ENCODE measurements at regions not wholly inside any gene's neighbourhood (a gene's known extent, or its start where the extent isn't known, plus 50 kb on each side); places are given as distances from the start of the nearest gene placed in this dataset.
"Not testable (repeated sequence)": the region's sequence is repeated elsewhere in the genome, so short reads cannot be mapped to it uniquely, and the experiment has no call there.

DNA sequence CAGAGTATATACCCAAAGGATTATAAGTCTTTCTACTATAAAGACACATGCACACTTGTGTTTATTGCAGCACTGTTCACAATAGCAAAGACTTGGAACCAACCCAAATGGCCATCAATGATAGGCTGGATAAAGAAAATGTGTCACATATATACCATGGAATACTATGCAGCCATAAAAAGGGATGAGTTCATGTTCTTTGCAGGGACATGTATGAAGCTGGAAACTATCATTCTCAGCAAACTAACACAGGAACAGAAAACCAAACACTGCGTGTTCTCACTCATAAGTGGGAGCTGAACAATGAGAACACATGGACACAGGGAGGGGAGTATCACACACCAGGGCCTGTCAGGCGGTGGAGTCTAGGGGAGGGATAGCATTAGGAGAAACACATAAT lies 281.7 kb upstream of the MEF2C start:
- not testable (repeated sequence) for DNase-seq

DNA sequence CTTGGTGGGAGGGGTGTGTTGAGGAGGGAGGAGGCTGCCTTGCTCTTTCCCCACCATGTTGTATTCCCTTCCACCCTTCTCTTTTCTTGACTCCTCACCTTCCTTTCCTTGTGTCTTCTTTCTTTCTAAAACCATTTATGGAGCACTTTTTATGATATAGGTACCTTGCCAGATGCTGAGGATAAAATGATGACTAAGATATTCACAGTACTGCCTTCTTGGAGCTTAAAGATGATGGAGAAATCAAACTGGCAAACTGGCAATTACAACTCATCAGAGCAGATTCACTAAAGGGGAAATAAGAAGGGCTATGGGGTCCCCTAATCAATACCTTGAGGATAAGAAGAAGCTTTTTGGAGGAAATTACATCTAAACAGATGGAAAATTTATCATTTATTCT lies 273.2 kb upstream of the MEF2C start:
- no peak for DNase-seq

DNA sequence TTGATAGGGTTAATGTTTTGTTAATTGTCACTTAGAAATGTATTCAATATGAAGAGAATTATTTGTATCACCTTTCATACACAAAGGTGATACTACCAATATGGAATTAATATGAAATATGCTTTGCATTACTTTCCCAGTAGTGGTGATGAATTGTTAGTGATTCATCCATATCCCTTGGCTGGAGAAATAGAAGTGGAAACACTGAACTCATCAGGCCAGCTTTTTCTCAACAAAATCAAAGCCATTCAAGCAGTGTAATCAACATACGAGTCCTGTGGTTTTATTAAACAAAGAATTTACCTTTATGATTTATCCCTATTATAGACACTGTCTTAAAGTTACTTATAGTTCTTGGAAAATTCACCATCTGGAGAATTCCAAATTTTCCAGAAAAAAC lies 264.0 kb upstream of the MEF2C start:
- DNase-seq = no peak

- no peak for DNase-seq
These were observed 254.2 kb upstream of the MEF2C start for GRCh38 chr5:89137148-89137547.

GRCh38 chr5:89133975-89134374 lies 251.0 kb upstream of the MEF2C start:
- no peak for DNase-seq

- DNase-seq = no peak
These were observed 250.1 kb upstream of the MEF2C start for GRCh38 chr5:89133129-89133528.

- DNase-seq = no peak
These were observed 247.9 kb upstream of the MEF2C start for GRCh38 chr5:89130851-89131250.

DNA sequence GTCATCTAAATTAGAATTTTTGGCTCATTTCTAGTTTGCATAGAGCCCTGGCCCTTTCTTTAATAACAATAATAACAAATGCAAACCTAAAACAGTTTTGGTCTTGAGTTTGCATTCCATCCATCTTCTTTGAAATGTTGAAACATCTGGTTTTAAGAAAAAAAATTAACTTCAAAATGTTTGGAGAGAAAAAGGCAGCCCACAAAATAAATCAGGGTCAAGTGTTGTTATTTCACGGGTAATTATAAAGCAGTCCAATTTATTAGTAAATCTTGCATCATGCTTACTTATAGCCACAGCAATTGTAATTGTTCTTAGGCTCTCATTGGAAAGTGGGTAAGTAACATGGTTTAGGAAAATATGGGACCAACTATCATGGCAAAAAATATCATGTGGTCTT lies 247.0 kb upstream of the MEF2C start:
- DNase-seq = no peak

DNA sequence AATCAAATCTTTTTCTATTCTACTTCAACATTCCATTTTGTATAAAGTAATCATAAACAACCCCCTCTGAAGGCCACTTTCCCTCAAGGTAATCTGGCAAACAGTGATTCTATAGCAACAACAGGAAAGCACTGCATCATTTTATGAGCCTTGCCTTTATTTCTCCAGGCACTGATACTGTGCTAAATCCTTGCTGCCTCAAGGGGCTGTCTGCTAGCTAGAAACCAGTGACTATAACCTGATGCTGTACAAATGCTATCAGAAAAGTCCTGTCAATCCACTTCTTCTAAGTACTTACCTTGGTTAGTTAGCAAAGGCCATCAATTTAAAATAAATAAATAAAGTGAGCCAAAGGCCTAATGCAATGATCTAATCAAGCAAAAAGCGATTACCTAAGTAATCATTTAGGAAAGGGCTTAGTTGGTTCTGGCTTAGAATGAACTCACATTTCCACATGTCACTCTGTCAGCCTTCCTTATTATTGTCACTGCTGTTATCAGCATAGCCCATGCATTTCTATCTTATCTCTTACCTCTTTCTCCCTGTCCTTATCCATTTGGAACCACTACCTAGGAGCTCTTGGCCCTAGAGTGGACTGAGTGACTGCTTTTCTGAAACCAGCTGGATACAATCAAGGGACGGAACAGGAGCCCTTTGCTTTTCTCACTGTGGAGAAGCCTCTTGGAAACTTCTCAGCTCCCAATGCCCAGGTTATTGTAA lies 246.1 kb upstream of the MEF2C start:
- no peak for DNase-seq

DNA sequence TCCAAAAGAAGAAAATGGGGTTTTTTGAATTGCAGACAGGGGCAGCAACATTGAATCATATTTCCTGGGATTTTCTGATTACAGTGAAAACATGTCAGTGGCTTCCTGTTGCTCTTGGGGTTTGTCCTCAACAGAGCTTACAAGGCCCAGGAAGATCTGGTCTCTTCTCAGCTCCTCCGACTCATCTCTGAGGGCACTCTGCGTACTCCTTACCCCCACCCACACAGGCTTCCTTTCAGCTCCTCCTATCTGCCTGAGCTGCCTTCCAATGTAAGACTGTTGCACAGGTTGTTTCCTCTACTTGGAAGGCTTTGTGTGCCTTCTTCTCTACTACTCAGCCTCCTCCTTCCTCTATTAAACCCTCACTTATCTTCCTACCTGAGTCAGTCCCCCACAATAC lies 245.1 kb upstream of the MEF2C start:
- DNase-seq = no peak

GRCh38 chr5:89127191-89127590 lies 244.2 kb upstream of the MEF2C start:
- DNase-seq = no peak

DNA sequence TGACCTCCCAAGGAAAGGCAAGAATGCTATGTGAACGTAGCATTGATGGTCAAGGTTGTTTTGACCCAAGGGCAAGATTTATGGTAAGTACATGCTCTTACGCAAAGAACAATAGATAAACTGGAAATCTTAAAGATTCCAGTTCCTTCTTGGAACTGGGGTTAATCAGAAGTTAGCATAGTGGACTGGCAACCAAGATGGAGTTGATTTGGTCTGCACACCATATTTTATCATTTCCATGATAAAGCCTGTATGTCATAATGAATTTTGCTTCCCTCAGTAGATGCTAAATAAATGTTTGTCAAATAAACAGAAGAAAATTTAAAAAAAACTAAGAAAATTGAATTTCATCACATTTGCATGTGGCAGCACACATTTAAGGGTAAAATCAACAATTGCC lies 242.4 kb upstream of the MEF2C start:
- DNase-seq = no peak

DNA sequence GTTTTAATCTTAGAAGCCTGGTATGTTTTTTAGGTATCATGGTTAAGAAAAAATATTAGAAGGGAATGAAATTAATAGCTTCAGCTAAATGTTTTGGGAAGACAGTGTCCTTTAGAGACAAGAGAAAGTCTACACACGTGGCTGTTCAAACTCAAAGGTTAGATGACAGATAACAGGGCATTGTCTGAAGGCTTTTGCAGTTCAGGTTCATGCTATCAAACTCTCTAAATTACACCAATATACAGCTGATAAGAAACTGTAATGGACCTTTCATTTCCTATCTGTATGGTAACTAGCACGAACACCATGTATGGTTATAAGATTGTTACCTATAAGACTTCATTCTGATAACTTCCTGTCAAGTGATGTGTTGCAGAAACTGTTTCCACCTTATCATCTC lies 240.6 kb upstream of the MEF2C start:
- DNase-seq = no peak

GRCh38 chr5:89120719-89121118 lies 237.7 kb upstream of the MEF2C start:
- DNase-seq = no peak

- DNase-seq = no peak
These were observed 234.2 kb upstream of the MEF2C start for GRCh38 chr5:89117124-89117644.

DNA sequence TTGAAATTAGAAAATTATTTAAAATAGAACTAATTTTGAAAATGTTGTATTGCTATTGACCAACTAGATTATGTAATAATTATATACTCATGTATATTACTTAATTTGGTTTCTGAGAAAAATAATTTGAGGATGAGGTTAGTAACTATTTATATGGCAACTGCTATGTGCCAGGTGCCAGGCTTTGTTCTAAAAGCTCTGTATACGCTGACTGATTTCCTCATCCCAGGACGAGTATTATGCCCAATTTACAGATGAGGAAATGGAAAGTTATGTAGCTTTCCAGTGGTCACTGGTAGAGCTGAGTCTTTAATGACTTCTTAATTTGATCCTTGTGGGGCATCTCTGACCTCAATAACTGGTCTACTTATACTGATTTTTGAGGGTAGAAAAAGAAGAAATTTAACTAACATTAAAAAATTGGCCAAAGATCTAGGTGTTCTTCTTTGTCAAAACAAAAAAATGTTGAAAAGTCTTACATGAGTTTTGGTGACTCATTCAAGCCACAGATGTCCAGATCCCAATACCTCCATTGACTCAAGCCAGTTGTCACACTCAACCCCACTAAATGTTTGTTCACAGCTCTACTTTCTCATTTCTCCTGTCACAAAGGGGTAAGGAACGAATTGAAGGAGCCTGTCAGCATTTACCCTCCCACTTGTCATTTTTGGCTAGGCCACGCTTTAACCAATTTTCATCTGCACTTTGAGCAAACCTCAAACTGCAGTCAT lies 228.1 kb upstream of the MEF2C start:
- DNase-seq = no peak

- DNase-seq = no peak
These were observed 223.5 kb upstream of the MEF2C start for GRCh38 chr5:89106480-89106879.

DNA sequence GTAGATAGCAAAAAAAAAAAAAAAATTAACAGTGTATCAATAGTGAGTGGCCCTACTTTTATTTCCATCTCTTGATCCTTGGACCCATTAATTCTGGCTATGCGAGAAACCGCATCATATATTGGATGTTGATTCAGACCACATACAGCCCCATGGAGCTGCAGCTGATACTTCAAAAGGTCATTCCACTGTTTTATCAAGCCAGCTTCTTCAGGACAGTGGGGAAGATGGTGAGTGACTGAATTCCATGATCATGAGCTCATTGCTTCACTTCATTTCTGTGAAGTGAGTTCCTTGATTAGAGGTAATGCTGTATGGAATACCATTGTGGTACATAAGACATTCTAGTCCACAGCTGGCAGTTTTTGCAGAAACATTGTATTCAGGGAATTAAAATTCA lies 222.9 kb upstream of the MEF2C start:
- no peak for DNase-seq

DNA sequence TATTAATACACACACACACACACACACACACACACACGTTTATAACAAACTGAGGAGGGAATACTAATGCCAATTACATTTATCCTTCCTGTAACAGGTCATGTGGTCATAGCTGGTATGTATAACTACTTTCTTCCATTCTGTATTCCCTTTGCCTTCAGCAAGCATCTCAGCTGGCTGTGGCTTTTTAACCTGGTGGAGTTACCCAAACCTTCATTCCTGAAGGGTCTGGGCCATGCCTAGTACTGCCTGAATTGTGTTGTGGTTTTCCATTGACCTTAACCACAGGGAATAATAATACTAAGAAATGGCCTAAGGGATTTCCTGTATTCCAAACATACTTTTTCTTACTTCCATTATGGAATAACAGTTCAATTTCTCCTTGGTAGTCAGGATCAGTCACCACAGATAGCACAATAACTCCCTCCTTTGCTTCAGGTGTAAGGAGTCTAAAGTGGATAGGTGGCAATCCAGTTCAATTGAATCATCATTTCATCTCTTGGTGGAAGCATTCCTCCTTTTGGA lies 222.2 kb upstream of the MEF2C start:
- no peak for DNase-seq

GRCh38 chr5:89098199-89098756 lies 215.3 kb upstream of the MEF2C start:
- DNase-seq = no peak

- DNase-seq = no peak
These were observed 214.1 kb upstream of the MEF2C start for GRCh38 chr5:89097103-89097502.

DNA sequence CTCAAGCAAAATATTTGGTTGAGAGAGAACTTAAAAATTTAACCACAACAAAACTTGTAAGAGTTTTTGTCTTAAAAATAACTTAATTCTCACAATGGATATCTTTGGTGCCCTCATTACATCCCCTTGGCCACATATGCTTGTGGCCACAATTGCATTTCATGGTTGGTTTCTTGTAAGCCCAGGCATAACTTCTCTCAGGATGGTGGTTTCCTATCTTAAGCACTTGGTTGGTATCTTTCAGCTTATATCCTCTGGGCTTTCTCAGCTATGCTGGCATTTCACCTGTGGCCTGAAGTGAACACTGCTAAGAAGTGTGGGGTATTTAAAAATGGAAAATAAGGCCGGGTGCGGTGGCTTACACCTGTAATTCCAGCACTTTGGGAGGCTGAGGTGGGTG lies 212.4 kb upstream of the MEF2C start:
- DNase-seq = no peak

- DNase-seq = no peak
These were observed 207.1 kb upstream of the MEF2C start for GRCh38 chr5:89090037-89090436.
